Activated CD4-positive, alpha-beta T cell treated with anti-CD3 and anti-CD28 coated beads, Interleukin-2, amount 50 U/mL, for 24 hours (primary cell): ENCODE measurements at regions not wholly inside any gene's neighbourhood (a gene's known extent, or its start where the extent isn't known, plus 50 kb on each side); places are given as distances from the start of the nearest gene placed in this dataset.

Source experiments
- DNase-seq, 2 donors: peaks; one replicate each; pipeline ENCODE4 v3.0.0-alpha.2; 2020; ENCODE audit warnings: low read depth in 1 of 2, low spot score in 1 of 2

- no peak for DNase-seq
Measured at GRCh38 chr2:128549646-128550260, 231.1 kb upstream of the HS6ST1 start.

- DNase-seq: no peak
Measured at GRCh38 chr2:128550389-128550788, 231.7 kb upstream of the HS6ST1 start.

- DNase-seq: no peak
Measured at GRCh38 chr2:128550801-128551416, 232.2 kb upstream of the HS6ST1 start.

GRCh38 chr2:128551435-128551834 is 232.8 kb upstream of the HS6ST1 start:
- DNase-seq: no peak

- DNase-seq: no peak
Measured at GRCh38 chr2:128552141-128552805, 233.6 kb upstream of the HS6ST1 start.

- DNase-seq: no peak
Measured at GRCh38 chr2:128552806-128553551, 234.3 kb upstream of the HS6ST1 start.

- DNase-seq: no peak
Measured at GRCh38 chr2:128554151-128554769, 235.6 kb upstream of the HS6ST1 start.

- DNase-seq: no peak
Measured at GRCh38 chr2:128555433-128555832, 236.8 kb upstream of the HS6ST1 start.

- DNase-seq: no peak
Measured at GRCh38 chr2:128556089-128556488, 237.4 kb upstream of the HS6ST1 start.

GRCh38 chr2:128556633-128557032 is 238.0 kb upstream of the HS6ST1 start:
- DNase-seq: no peak

- no peak for DNase-seq
Measured at GRCh38 chr2:128557069-128557468, 238.4 kb upstream of the HS6ST1 start.

- no peak for DNase-seq
Measured at GRCh38 chr2:128557831-128558241, 239.2 kb upstream of the HS6ST1 start.

- no peak for DNase-seq
Measured at GRCh38 chr2:128558441-128558840, 239.8 kb upstream of the HS6ST1 start.

- no peak for DNase-seq
Measured at GRCh38 chr2:128558895-128559532, 240.3 kb upstream of the HS6ST1 start.

- no peak for DNase-seq
Measured at GRCh38 chr2:128559533-128560515, 241.2 kb upstream of the HS6ST1 start.

GRCh38 chr2:128560718-128561117 is 242.1 kb upstream of the HS6ST1 start:
- no peak for DNase-seq

GRCh38 chr2:128562471-128563347 is 244.0 kb upstream of the HS6ST1 start:
- DNase-seq: no peak

- DNase-seq: no peak
Measured at GRCh38 chr2:128563348-128563687, 244.7 kb upstream of the HS6ST1 start.

GRCh38 chr2:128564131-128564530 is 245.5 kb upstream of the HS6ST1 start:
- DNase-seq: no peak
